Femur (tissue), 1 donor: ENCODE measurements at regions not wholly inside any gene's neighbourhood (a gene's known extent, or its start where the extent isn't known, plus 50 kb on each side); places are given as distances from the start of the nearest gene placed in this dataset.
"Not testable (repeated sequence)": the region's sequence is repeated elsewhere in the genome, so short reads cannot be mapped to it uniquely, and the experiment has no call there.

ENCODE experiments used
- DNase-seq: peaks from one replicate; pipeline ENCODE4 v3.0.0-alpha.2; 2017

GRCh38 chr21:28100366-28100765, 892.3 kb downstream of the LTN1 start:
- DNase-seq: no peak

GRCh38 chr21:28099001-28099705, 893.5 kb downstream of the LTN1 start:
- peak; percentile 59 for DNase-seq

- no peak for DNase-seq
These were observed 901.2 kb downstream of the LTN1 start for GRCh38 chr21:28091466-28091865.

GRCh38 chr21:28090546-28090945, 902.1 kb downstream of the LTN1 start:
- no peak for DNase-seq

GRCh38 chr21:28089599-28090441, 902.9 kb downstream of the LTN1 start:
- no peak for DNase-seq

- no peak for DNase-seq
These were observed 905.7 kb downstream of the LTN1 start for GRCh38 chr21:28086861-28087581.

- no peak for DNase-seq
These were observed 907.7 kb downstream of the LTN1 start for GRCh38 chr21:28084951-28085350.

GRCh38 chr21:28083350-28083749, 909.3 kb downstream of the LTN1 start:
- DNase-seq: no peak

- DNase-seq: no peak
These were observed 914.6 kb downstream of the LTN1 start for GRCh38 chr21:28078126-28078525.

- no peak for DNase-seq
These were observed 918.0 kb downstream of the LTN1 start for GRCh38 chr21:28074676-28075075.

GRCh38 chr21:28072601-28073000, 920.1 kb downstream of the LTN1 start:
- no peak for DNase-seq

- DNase-seq: peak; percentile 38
These were observed 923.2 kb downstream of the LTN1 start for GRCh38 chr21:28069450-28069923.

- DNase-seq: peak; percentile 27
These were observed 924.0 kb downstream of the LTN1 start for GRCh38 chr21:28068455-28069358.

GRCh38 chr21:28066596-28067387, 925.9 kb downstream of the LTN1 start:
- no peak for DNase-seq

- DNase-seq: no peak
These were observed 926.6 kb downstream of the LTN1 start for GRCh38 chr21:28066076-28066475.

GRCh38 chr21:28063241-28064216, 929.1 kb downstream of the LTN1 start:
- no peak for DNase-seq

GRCh38 chr21:28052956-28053355, 939.7 kb downstream of the LTN1 start:
- not testable (repeated sequence) for DNase-seq

GRCh38 chr21:28051649-28052048, 941.0 kb downstream of the LTN1 start:
- DNase-seq: not testable (repeated sequence)

- DNase-seq: not testable (repeated sequence)
These were observed 957.0 kb downstream of the LTN1 start for GRCh38 chr21:28035692-28036091.

GRCh38 chr21:28034916-28035315, 957.8 kb downstream of the LTN1 start:
- not testable (repeated sequence) for DNase-seq
